Stimulated activated naive CD8-positive, alpha-beta T cell treated with anti-CD3 and anti-CD28 coated beads, Interleukin-15, amount 100 ng/mL, for 72 hours (primary cell): ENCODE measurements at regions not wholly inside any gene's neighbourhood (a gene's known extent, or its start where the extent isn't known, plus 50 kb on each side); places are given as distances from the start of the nearest gene placed in this dataset.

Source experiments
- ATAC-seq: fragments of 150-1000 bp; cut with Tn5 transposase; 2 replicates; pipeline ENCODE4 v1.10.0; 2021; ENCODE audit warnings: mild to moderate bottlenecking, moderate library complexity
- DNase-seq, 2 donors: peaks; one replicate each; pipeline ENCODE4 v3.0.0; 2021 to 2022
- H3K27ac Mint-ChIP-seq, 2 donors: one replicate each; pipeline ENCODE4 v1.8.0; 2022; ENCODE audit warnings: mild to moderate bottlenecking in 2 of 2, mixed read lengths in 2 of 2, moderate library complexity in 2 of 2
- H3K27me3 Mint-ChIP-seq: one replicate; pipeline ENCODE4 v1.8.0; 2022; ENCODE audit warnings: mixed read lengths
- H3K4me1 Mint-ChIP-seq: one replicate; pipeline ENCODE4 v1.8.0; 2022; ENCODE audit warnings: mild to moderate bottlenecking, mixed read lengths
- H3K4me3 Mint-ChIP-seq, 2 donors: one replicate each; pipeline ENCODE4 v1.8.0; 2022; ENCODE audit warnings: mild to moderate bottlenecking in 2 of 2, mixed read lengths in 2 of 2, moderate library complexity in 1 of 2
- H3K9me3 Mint-ChIP-seq, 2 donors: one replicate each; pipeline ENCODE4 v1.8.0; 2022; ENCODE audit warnings: mixed read lengths in 2 of 2

- Mint-ChIP-seq H3K9me3 (no peaks in the 10 kb centered on the region), H3K27me3 (no peaks in the 10 kb centered on the region), H3K4me3 (no peak overlapping the region), H3K4me1 (no peaks in the 10 kb centered on the region), H3K27ac (no peak overlapping the region)
- ATAC-seq (no peak), DNase-seq (no peak)
Measured at GRCh38 chr15:73803806-73804205, 50.7 kb upstream of the INSYN1 start.

- Mint-ChIP-seq H3K4me3 (no peak overlapping the region), H3K27ac (no peak overlapping the region), H3K4me1 (no peaks in the 10 kb centered on the region), H3K9me3 (no peaks in the 10 kb centered on the region), H3K27me3 (no peaks in the 10 kb centered on the region)
- ATAC-seq (no peak), DNase-seq (no peak)
Measured at GRCh38 chr15:73805504-73806089, 52.4 kb upstream of the INSYN1 start.

GRCh38 chr15:73806698-73807483 is 53.7 kb upstream of the INSYN1 start:
- Mint-ChIP-seq H3K27me3 (no peaks in the 10 kb centered on the region), H3K27ac (no peak overlapping the region), H3K9me3 (no peaks in the 10 kb centered on the region), H3K4me3 (no peak overlapping the region), H3K4me1 (no peaks in the 10 kb centered on the region)
- DNase-seq (no peak), ATAC-seq (no peak)

- H3K27ac Mint-ChIP-seq, result no peak overlapping the region
- no peak for DNase-seq
- no peaks in the 10 kb centered on the region for H3K4me1 Mint-ChIP-seq
- H3K27me3 Mint-ChIP-seq, result no peaks in the 10 kb centered on the region
- no peaks in the 10 kb centered on the region for H3K9me3 Mint-ChIP-seq
- H3K4me3 Mint-ChIP-seq, result no peak overlapping the region
- ATAC-seq, result no peak
Measured at GRCh38 chr15:73807865-73808264, 54.7 kb upstream of the INSYN1 start.

GRCh38 chr15:73809728-73810501 is 56.8 kb upstream of the INSYN1 start:
- no peak for ATAC-seq
- Mint-ChIP-seq H3K4me3 (no peak overlapping the region), H3K9me3 (no peaks in the 10 kb centered on the region), H3K27ac (peak overlapping the region in 1 of 2 donors; percentile 31), H3K4me1 (no peaks in the 10 kb centered on the region), H3K27me3 (no peaks in the 10 kb centered on the region)
- no peak for DNase-seq

- Mint-ChIP-seq H3K4me3 (no peak overlapping the region), H3K4me1 (no peaks in the 10 kb centered on the region), H3K9me3 (no peaks in the 10 kb centered on the region), H3K27ac (peak overlapping the region in 1 of 2 donors; percentile 5), H3K27me3 (no peaks in the 10 kb centered on the region)
- DNase-seq (no peak), ATAC-seq (no peak)
Measured at GRCh38 chr15:73812806-73813465, 59.8 kb upstream of the INSYN1 start.

- Mint-ChIP-seq H3K9me3 (no peaks in the 10 kb centered on the region), H3K4me1 (no peaks in the 10 kb centered on the region), H3K27me3 (no peaks in the 10 kb centered on the region), H3K27ac (peak overlapping the region in 1 of 2 donors; percentile 5), H3K4me3 (no peak overlapping the region)
- DNase-seq, result no peak
- ATAC-seq, result no peak
Measured at GRCh38 chr15:73813589-73813988, 59.8 kb upstream of the TBC1D21 start.

- Mint-ChIP-seq H3K27ac (peak overlapping the region in 1 of 2 donors; percentile 4), H3K4me1 (no peaks in the 10 kb centered on the region), H3K27me3 (peaks cover 11% of the 10 kb centered on the region), H3K9me3 (peaks cover 0 to 7% of the 10 kb centered on the region in 2 donors), H3K4me3 (no peak overlapping the region)
- no peak for DNase-seq
- ATAC-seq, result no peak
Measured at GRCh38 chr15:73818308-73818985, 54.9 kb upstream of the TBC1D21 start.

GRCh38 chr15:73821181-73821580 is 52.2 kb upstream of the TBC1D21 start:
- H3K27ac Mint-ChIP-seq, result no peak overlapping the region
- no peak for ATAC-seq
- no peak for DNase-seq
- no peaks in the 10 kb centered on the region for H3K4me1 Mint-ChIP-seq
- peaks cover 0 to 7% of the 10 kb centered on the region in 2 donors for H3K9me3 Mint-ChIP-seq
- peaks cover 11% of the 10 kb centered on the region for H3K27me3 Mint-ChIP-seq
- no peak overlapping the region for H3K4me3 Mint-ChIP-seq

- no peak for DNase-seq
- no peak overlapping the region for H3K27ac Mint-ChIP-seq
- H3K27me3 Mint-ChIP-seq, result peaks cover 11% of the 10 kb centered on the region
- no peak for ATAC-seq
- H3K4me3 Mint-ChIP-seq, result no peak overlapping the region
- H3K4me1 Mint-ChIP-seq, result no peaks in the 10 kb centered on the region
- peaks cover 0 to 7% of the 10 kb centered on the region in 2 donors for H3K9me3 Mint-ChIP-seq
Measured at GRCh38 chr15:73822998-73823397, 50.4 kb upstream of the TBC1D21 start.
